Right atrium auricular region (tissue), 2 donors: ENCODE measurements at regions not wholly inside any gene's neighbourhood (a gene's known extent, or its start where the extent isn't known, plus 50 kb on each side); places are given as distances from the start of the nearest gene placed in this dataset.

Source experiments
- DNase-seq: peaks from one replicate; pipeline ENCODE4 v3.0.0-alpha.2; 2019; ENCODE audit warnings: low spot score
- H3K27ac ChIP-seq, 2 donors: fragments of 200-600 bp; sonication (generic); 1 replicate in 1 of 2; 2 replicates in 1 of 2; pipeline ENCODE4 v1.5.1; 2016 to 2019
- H3K27me3 ChIP-seq, 2 donors: fragments of 200-600 bp; sonication (generic); one replicate each; pipeline versions ENCODE4 v1.5.1 to v1.6.0; 2017 to 2019
- H3K36me3 ChIP-seq: fragments of 200-600 bp; sonication (generic); one replicate; pipeline ENCODE4 v1.5.1; 2016
- H3K4me1 ChIP-seq, 2 donors: fragments of 200-600 bp; sonication (generic); one replicate each; pipeline versions ENCODE4 v1.5.1 to v1.6.0; 2017 to 2019
- H3K4me3 ChIP-seq, 2 donors: fragments of 200-600 bp; sonication (generic); 1 replicate in 1 of 2; 2 replicates in 1 of 2; pipeline ENCODE4 v1.5.1; 2017 to 2019; ENCODE audit warnings: mild to moderate bottlenecking in 1 of 2, moderate library complexity in 1 of 2
- H3K9me3 ChIP-seq, 2 donors: fragments of 200-600 bp; sonication (generic); one replicate each; pipeline ENCODE4 v1.5.1; 2019
- TF ChIP-seq, protein P1 (sequence below), 2 donors: fragments of 200-600 bp; sonication (generic); IDR thresholded peaks; one replicate each; pipeline ENCODE4 v1.5.1; 2019; ENCODE audit warnings: antibody characterized with exemption in 2 of 2

GRCh38 chr5:88450239-88450638, 181.6 kb upstream of the TMEM161B start:
- Histone ChIP-seq H3K27ac (no peak overlapping the region), H3K36me3 (no peaks in the 10 kb centered on the region), H3K27me3 (no peaks in the 10 kb centered on the region), H3K4me3 (no peak overlapping the region), H3K9me3 (no peaks in the 10 kb centered on the region), H3K4me1 (no peaks in the 10 kb centered on the region)
- no peak for DNase-seq
- TF ChIP-seq, protein P1, sequence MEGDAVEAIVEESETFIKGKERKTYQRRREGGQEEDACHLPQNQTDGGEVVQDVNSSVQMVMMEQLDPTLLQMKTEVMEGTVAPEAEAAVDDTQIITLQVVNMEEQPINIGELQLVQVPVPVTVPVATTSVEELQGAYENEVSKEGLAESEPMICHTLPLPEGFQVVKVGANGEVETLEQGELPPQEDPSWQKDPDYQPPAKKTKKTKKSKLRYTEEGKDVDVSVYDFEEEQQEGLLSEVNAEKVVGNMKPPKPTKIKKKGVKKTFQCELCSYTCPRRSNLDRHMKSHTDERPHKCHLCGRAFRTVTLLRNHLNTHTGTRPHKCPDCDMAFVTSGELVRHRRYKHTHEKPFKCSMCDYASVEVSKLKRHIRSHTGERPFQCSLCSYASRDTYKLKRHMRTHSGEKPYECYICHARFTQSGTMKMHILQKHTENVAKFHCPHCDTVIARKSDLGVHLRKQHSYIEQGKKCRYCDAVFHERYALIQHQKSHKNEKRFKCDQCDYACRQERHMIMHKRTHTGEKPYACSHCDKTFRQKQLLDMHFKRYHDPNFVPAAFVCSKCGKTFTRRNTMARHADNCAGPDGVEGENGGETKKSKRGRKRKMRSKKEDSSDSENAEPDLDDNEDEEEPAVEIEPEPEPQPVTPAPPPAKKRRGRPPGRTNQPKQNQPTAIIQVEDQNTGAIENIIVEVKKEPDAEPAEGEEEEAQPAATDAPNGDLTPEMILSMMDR (IDR thresholded peaks at IDR 0.05), result no peak

DNA sequence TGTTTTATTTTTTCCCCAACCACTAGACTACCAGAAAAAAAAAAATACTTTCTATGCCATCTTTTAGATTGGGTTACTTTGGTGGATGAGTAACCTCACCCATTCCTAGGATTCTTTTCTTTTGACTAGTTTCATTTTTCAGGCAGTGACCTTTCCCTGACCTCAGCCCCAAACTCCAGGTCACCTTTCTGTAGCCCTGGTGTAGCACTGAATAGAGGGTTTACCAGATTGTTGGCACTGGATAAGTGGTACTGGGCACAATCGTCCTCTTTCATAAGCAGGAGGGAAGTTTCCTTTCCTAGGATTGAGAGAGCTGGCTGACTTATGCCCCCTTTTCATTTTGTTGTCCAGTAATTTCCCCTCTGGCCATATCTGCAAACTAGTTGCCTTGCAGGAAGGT, 169.4 kb upstream of the TMEM161B start:
- H3K4me3 ChIP-seq, result no peak overlapping the region
- TF ChIP-seq, protein P1 (IDR thresholded peaks at IDR 0.05), result no peak

DNA sequence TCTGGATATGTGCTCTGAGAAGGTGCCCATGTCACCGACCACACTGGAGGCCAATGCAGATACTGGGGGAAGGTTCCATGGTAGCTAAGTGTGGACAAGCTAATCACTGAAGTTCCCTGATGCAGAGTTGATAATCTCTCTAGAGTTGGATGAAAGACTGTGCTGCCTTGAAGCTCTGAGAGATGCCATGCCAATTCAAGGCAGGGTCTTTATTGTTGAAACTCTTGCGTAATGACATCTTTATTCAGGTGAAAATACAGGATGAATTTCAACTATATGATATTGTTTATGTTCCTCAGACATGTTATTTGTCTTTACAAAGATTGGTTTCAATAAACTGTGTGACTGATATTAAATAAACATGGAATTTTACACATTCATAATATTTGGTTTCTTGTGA, 167.6 kb upstream of the TMEM161B start:
- TF ChIP-seq, protein P1 (IDR thresholded peaks at IDR 0.05), result no peak
- Histone ChIP-seq H3K4me1 (no peaks in the 10 kb centered on the region), H3K9me3 (no peaks in the 10 kb centered on the region), H3K27ac (no peak overlapping the region), H3K4me3 (no peak overlapping the region), H3K27me3 (no peaks in the 10 kb centered on the region), H3K36me3 (no peaks in the 10 kb centered on the region)
- no peak for DNase-seq

More for the DNA sequence above, 169.4 kb upstream of the TMEM161B start:
- H3K4me1 ChIP-seq, result no peaks in the 10 kb centered on the region
- H3K27ac ChIP-seq, result no peak overlapping the region
- no peak for DNase-seq
- H3K27me3 ChIP-seq, result no peaks in the 10 kb centered on the region
- no peaks in the 10 kb centered on the region for H3K9me3 ChIP-seq
- no peaks in the 10 kb centered on the region for H3K36me3 ChIP-seq

GRCh38 chr5:88428633-88429032, 160.0 kb upstream of the TMEM161B start:
- Histone ChIP-seq H3K4me3 (no peak overlapping the region), H3K36me3 (no peaks in the 10 kb centered on the region), H3K4me1 (no peaks in the 10 kb centered on the region), H3K9me3 (no peaks in the 10 kb centered on the region), H3K27me3 (no peaks in the 10 kb centered on the region), H3K27ac (no peak overlapping the region)
- DNase-seq, result no peak
- TF ChIP-seq, protein P1 (IDR thresholded peaks at IDR 0.05), result no peak

- no peaks in the 10 kb centered on the region for H3K27me3 ChIP-seq
- no peaks in the 10 kb centered on the region for H3K4me1 ChIP-seq
- H3K27ac ChIP-seq, result no peak overlapping the region
- DNase-seq, result no peak
- TF ChIP-seq, protein P1 (IDR thresholded peaks at IDR 0.05), result no peak
- H3K36me3 ChIP-seq, result no peaks in the 10 kb centered on the region
- H3K4me3 ChIP-seq, result no peak overlapping the region
- H3K9me3 ChIP-seq, result no peaks in the 10 kb centered on the region
Measured at GRCh38 chr5:88426441-88426840, 157.8 kb upstream of the TMEM161B start.

- Histone ChIP-seq H3K27me3 (no peaks in the 10 kb centered on the region), H3K4me1 (no peaks in the 10 kb centered on the region), H3K4me3 (no peak overlapping the region), H3K27ac (no peak overlapping the region), H3K9me3 (no peaks in the 10 kb centered on the region), H3K36me3 (no peaks in the 10 kb centered on the region)
- TF ChIP-seq, protein P1 (IDR thresholded peaks at IDR 0.05), result no peak
- DNase-seq, result no peak
Measured at GRCh38 chr5:88425124-88425523, 156.5 kb upstream of the TMEM161B start.
